GM12892 (cell line): ENCODE measurements at regions not wholly inside any gene's neighbourhood (a gene's known extent, or its start where the extent isn't known, plus 50 kb on each side); places are given as distances from the start of the nearest gene placed in this dataset.

ENCODE experiments used
- POLR2A ChIP-seq: IDR thresholded peaks from 2 replicates; pipeline ENCODE4 v1.6.1; 2011; ENCODE audit warnings: low read depth, low read length, control low read depth
- POLR2AphosphoS5 ChIP-seq: IDR thresholded peaks from 2 replicates; pipeline ENCODE4 v1.6.1; 2011; ENCODE audit warnings: low read depth, low read length, control low read depth

- TF ChIP-seq POLR2A (no peak), POLR2AphosphoS5 (no peak)
Measured at GRCh38 chr2:160581448-160581847, 87.8 kb upstream of the RBMS1 start.
